ENCODE measurements at regions not wholly inside any gene's neighbourhood (a gene's known extent, or its start where the extent isn't known, plus 50 kb on each side); places are given as distances from the start of the nearest gene placed in this dataset.
"Not testable (repeated sequence)": the region's sequence is repeated elsewhere in the genome, so short reads cannot be mapped to it uniquely, and the experiment has no call there.

- H3K27ac ChIP-seq, result no peak overlapping the region
- TF ChIP-seq CTCF (conservative IDR thresholded peaks at IDR 0.05), result no peak
Measured at GRCh38 chr12:131203666-131204415, 250.1 kb downstream of the ADGRD1 start.

- H3K27ac ChIP-seq, result no peak overlapping the region
- TF ChIP-seq CTCF (conservative IDR thresholded peaks at IDR 0.05), result no peak
Measured at GRCh38 chr12:131204416-131205274, 250.9 kb downstream of the ADGRD1 start.

- not testable (repeated sequence) for H3K27ac ChIP-seq
Measured at GRCh38 chr12:131205275-131205933, 251.7 kb downstream of the ADGRD1 start.

- not testable (repeated sequence) for H3K27ac ChIP-seq
Measured at GRCh38 chr12:131206630-131207299, 253.1 kb downstream of the ADGRD1 start.

- H3K27ac ChIP-seq, result not testable (repeated sequence)
Measured at GRCh38 chr12:131207300-131207660, 253.6 kb downstream of the ADGRD1 start.

GRCh38 chr12:131207841-131208240 lies 254.1 kb downstream of the ADGRD1 start:
- H3K27ac ChIP-seq, result not testable (repeated sequence)

GRCh38 chr12:131208425-131208824 lies 254.7 kb downstream of the ADGRD1 start:
- TF ChIP-seq CTCF (conservative IDR thresholded peaks at IDR 0.05), result no peak
- no peak overlapping the region for H3K27ac ChIP-seq

GRCh38 chr12:131209082-131210070 lies 255.7 kb downstream of the ADGRD1 start:
- no peak overlapping the region for H3K27ac ChIP-seq
- TF ChIP-seq CTCF (conservative IDR thresholded peaks at IDR 0.05), result no peak

All from VCaP (cell line).